ENCODE measurements at regions not wholly inside any gene's neighbourhood (a gene's known extent, or its start where the extent isn't known, plus 50 kb on each side); places are given as distances from the start of the nearest gene placed in this dataset.

- ATAC-seq (ENCODE audit: low read depth) (no peak), DNase-seq (no peak)
- Histone ChIP-seq H3K27ac (ENCODE audit: insufficient read depth, low read length) (no peak overlapping the region), H4K20me1 (ENCODE audit: insufficient read depth, low read length) (no peaks in the 10 kb centered on the region), H2BK20ac (ENCODE audit: low read depth, low read length) (no peak overlapping the region), H2AFZ (replicated peaks; ENCODE audit: low read length, poor library complexity) (no peak overlapping the region), H3K23ac (ENCODE audit: low read depth, low read length) (no peak overlapping the region), H3K18ac (ENCODE audit: low read depth, low read length) (no peak overlapping the region), H4K8ac (ENCODE audit: low read depth in 2 of 2, low read length in 2 of 2) (no peak overlapping the region; a peak in 1 of 4 replicates), H3K4me2 (ENCODE audit: low read depth, low read length) (no peak overlapping the region), H2BK15ac (ENCODE audit: low read depth, low read length) (no peak overlapping the region), H2BK5ac (ENCODE audit: low read depth, low read length, poor library complexity, severe bottlenecking) (no peak overlapping the region), H3K9me1 (ENCODE audit: insufficient read depth, low read length) (no peaks in the 10 kb centered on the region), H3K4me1 (ENCODE audit: control insufficient read depth, insufficient read depth, low read length) (no peaks in the 10 kb centered on the region), H2AK9ac (replicated peaks; ENCODE audit: low read depth, low read length, poor library complexity) (no peak overlapping the region), H3K4me3 (ENCODE audit: insufficient read depth, low read depth, low read length) (no peak overlapping the region), H2BK120ac (ENCODE audit: low read depth, low read length) (no peak overlapping the region), H3K36me3 (ENCODE audit: control insufficient read depth, insufficient read depth, low read length) (no peaks in the 10 kb centered on the region), H3K56ac (ENCODE audit: extremely low read depth, insufficient read depth, low read length) (no peak overlapping the region), H4K5ac (ENCODE audit: low read depth, low read length) (no peak overlapping the region), H4K91ac (ENCODE audit: insufficient read depth, low read depth, low read length) (no peak overlapping the region), H3K9ac (ENCODE audit: low read depth, low read length) (no peak overlapping the region), H3K4ac (ENCODE audit: low read depth, low read length) (no peak overlapping the region), H3K9me3 (ENCODE audit: control insufficient read depth, insufficient read depth, low read length) (no peaks in the 10 kb centered on the region), H2AK5ac (ENCODE audit: low read depth, low read length) (no peak overlapping the region), H3K14ac (replicated peaks; ENCODE audit: low read depth, low read length) (no peak overlapping the region), H3K27me3 (ENCODE audit: control insufficient read depth, insufficient read depth, low read length) (no peaks in the 10 kb centered on the region), H3K79me1 (ENCODE audit: low read depth in 1 of 2, low read length in 2 of 2) (no peaks in the 10 kb centered on the region)
- no peak for TF ChIP-seq POLR2A (IDR thresholded peaks at IDR 0.05; ENCODE audit: low read depth, low read length)
- TF ChIP-seq RFX5 (IDR thresholded peaks at IDR 0.05; ENCODE audit: low read depth, low read length), result no peak
- TF ChIP-seq BHLHE40 (IDR thresholded peaks at IDR 0.05; ENCODE audit: low read depth, low read length), result no peak
- TF ChIP-seq RAD21 (IDR thresholded peaks at IDR 0.05; ENCODE audit: low read length), result no peak
- TF ChIP-seq FOS (IDR thresholded peaks at IDR 0.05; ENCODE audit: low read depth, low read length), result no peak
- no peak for TF ChIP-seq MAFK (IDR thresholded peaks at IDR 0.05; ENCODE audit: low read depth, low read length)
- no peak for TF ChIP-seq NFE2L2 (IDR thresholded peaks at IDR 0.05; ENCODE audit: low read depth, low read length)
- no peak for TF ChIP-seq MAZ (IDR thresholded peaks at IDR 0.05; ENCODE audit: borderline replicate concordance, low read depth, low read length)
- TF ChIP-seq CHD1 (IDR thresholded peaks at IDR 0.05; ENCODE audit: low read depth, low read length), result no peak
- no peak for TF ChIP-seq MXI1 (IDR thresholded peaks at IDR 0.05; ENCODE audit: borderline replicate concordance, low read depth, low read length)
- no TSS peak for BruUV-seq (replicated peaks)
- POLR2A ChIA-PET (ENCODE audit: unreplicated experiment), result no interaction called here
- CTCF ChIA-PET, result interaction anchor here (0.5 kb wide), 1 partner anchor 60 kb away, joined by 3 read pairs; no protein-coding TSS in a partner anchor
- dilution Hi-C loops (cut with HindIII; ENCODE audit: low sequenced_read_pairs, unreplicated experiment) (no loop called here), intact Hi-C loops (cut with micrococcal nuclease) (no loop called here), in situ Hi-C loops (cut with MboI; ENCODE audit: low sequenced_read_pairs) (no loop called here)
Observed at GRCh38 chr2:157127249-157128012, 130.1 kb upstream of the GALNT5 start.

Data from IMR-90 (cell line).